PC-9 (cell line): ENCODE measurements at regions not wholly inside any gene's neighbourhood (a gene's known extent, or its start where the extent isn't known, plus 50 kb on each side); places are given as distances from the start of the nearest gene placed in this dataset.

Experiments used
- BruUV-seq: library from RNA; stranded (reverse); fragments of 400-500 nt; replicated peaks from 2 replicates; lab custom pipeline; 2021; lab: Mats Ljungman, UMichigan
- CTCF ChIA-PET: fragments of 300-600 bp; sonication (Branson Sonifier 250); formaldehyde crosslinking; loops from one replicate; lab custom pipeline; 2022; ENCODE audit warnings: antibody characterized with exemption; lab: Charles Lee
- POLR2A ChIA-PET: fragments of 300-600 bp; sonication (Branson Sonifier 250); formaldehyde crosslinking; loops from one replicate; lab custom pipeline; 2022; ENCODE audit warnings: antibody characterized with exemption; ENCODE audit not compliant: unreplicated experiment; lab: Charles Lee
- DNase-seq, 2 experiments: peaks; one replicate each; pipeline versions ENCODE4 v3.0.0 to v3.0.0-alpha.2; 2015 to 2022; ENCODE audit warnings: mixed read lengths in 1 of 2
- H2AFZ ChIP-seq: fragments of 200-600 bp; sonication (generic); 2 replicates; pipeline ENCODE4 v1.8.1; 2017; ENCODE audit warnings: antibody characterized with exemption
- H3F3A ChIP-seq: fragments of 200-600 bp; sonication (generic); 2 replicates; pipeline ENCODE4 v1.8.1; 2017; ENCODE audit warnings: antibody characterized with exemption, mild to moderate bottlenecking, low read depth; ENCODE audit not compliant: insufficient read depth
- H3K27ac ChIP-seq: fragments of 200-600 bp; sonication (generic); 2 replicates; pipeline ENCODE4 v1.6.1; 2016; ENCODE audit warnings: mixed run types
- H3K27me3 ChIP-seq: fragments of 200-600 bp; sonication (generic); 2 replicates; pipeline ENCODE4 v1.6.1; 2016; ENCODE audit warnings: low read depth, mixed run types; ENCODE audit not compliant: insufficient read depth
- H3K36me3 ChIP-seq: fragments of 200-600 bp; sonication (generic); 2 replicates; pipeline ENCODE4 v1.6.1; 2016; ENCODE audit warnings: low read depth, mixed run types
- H3K4me1 ChIP-seq: fragments of 200-600 bp; sonication (generic); replicated peaks from 2 replicates; pipeline ENCODE4 v1.6.1; 2016; ENCODE audit warnings: mixed run types; ENCODE audit not compliant: insufficient read depth
- H3K4me2 ChIP-seq: fragments of 200-600 bp; sonication (generic); 2 replicates; pipeline ENCODE4 v1.6.1; 2017; ENCODE audit warnings: mixed run types
- H3K4me3 ChIP-seq: fragments of 200-600 bp; sonication (generic); 2 replicates; pipeline ENCODE4 v1.6.1; 2016; ENCODE audit warnings: mixed run types
- H3K79me2 ChIP-seq: fragments of 200-600 bp; sonication (generic); 2 replicates; pipeline ENCODE4 v1.6.1; 2017; ENCODE audit warnings: low read depth, mixed run types
- H3K9me2 ChIP-seq: fragments of 200-600 bp; sonication (generic); 2 replicates; pipeline ENCODE4 v1.8.1; 2017; ENCODE audit warnings: mild to moderate bottlenecking; ENCODE audit not compliant: insufficient read depth
- H3K9me3 ChIP-seq: fragments of 200-600 bp; sonication (generic); 2 replicates; pipeline ENCODE4 v1.8.1; 2016; ENCODE audit warnings: low read depth; ENCODE audit not compliant: insufficient read depth
- H4K20me1 ChIP-seq: fragments of 200-600 bp; sonication (generic); 2 replicates; pipeline ENCODE4 v1.8.1; 2017; ENCODE audit not compliant: insufficient read depth
- CTCF ChIP-seq: fragments of 200-600 bp; sonication (generic); conservative IDR thresholded peaks from 2 replicates; pipeline ENCODE4 v1.6.1; 2017; ENCODE audit warnings: mixed run types, antibody characterized with exemption, mild to moderate bottlenecking, moderate library complexity
- EZH2 ChIP-seq: fragments of 200-600 bp; sonication (generic); IDR thresholded peaks from 2 replicates; pipeline ENCODE4 v1.8.0; 2017; ENCODE audit warnings: antibody characterized with exemption, low read depth
- intact Hi-C: fragments of 100-400 bp; cut with micrococcal nuclease; formaldehyde crosslinking; loops from one replicate; pipeline ENCODE4 v1.10.0; 2022; ENCODE audit not compliant: unreplicated experiment

- intact Hi-C loops = no loop called here
These were observed 182.3 kb downstream of the MZT1 start for GRCh38 chr13:72545030-72545719.

GRCh38 chr13:72544042-72544441, 183.4 kb downstream of the MZT1 start:
- Histone ChIP-seq H3K4me1 (no peaks in the 10 kb centered on the region), H3K4me2 (no peak overlapping the region), H3K27ac (no peak overlapping the region), H2AFZ (no peak overlapping the region), H3K79me2 (no peaks in the 10 kb centered on the region), H3K36me3 (no peaks in the 10 kb centered on the region), H3K9me2 (no peaks in the 10 kb centered on the region), H3K9me3 (no peaks in the 10 kb centered on the region), H3K4me3 (no peak overlapping the region), H3K27me3 (no peaks in the 10 kb centered on the region), H3F3A (no peaks in the 10 kb centered on the region), H4K20me1 (no peaks in the 10 kb centered on the region)
- DNase-seq = no peak
- POLR2A ChIA-PET = no interaction called here
- intact Hi-C loops = no loop called here
- BruUV-seq = no TSS peak
- TF ChIP-seq CTCF (no peak), EZH2 (no peak)
- CTCF ChIA-PET = no interaction called here

More at GRCh38 chr13:72545030-72545719, 182.3 kb downstream of the MZT1 start:
- Histone ChIP-seq H3K27ac (no peak overlapping the region), H3K4me1 (no peaks in the 10 kb centered on the region), H3K27me3 (no peaks in the 10 kb centered on the region), H3K9me2 (no peaks in the 10 kb centered on the region), H3K4me2 (no peak overlapping the region), H2AFZ (no peak overlapping the region), H3F3A (no peaks in the 10 kb centered on the region), H3K36me3 (no peaks in the 10 kb centered on the region), H3K9me3 (no peaks in the 10 kb centered on the region), H3K79me2 (no peaks in the 10 kb centered on the region), H4K20me1 (no peaks in the 10 kb centered on the region), H3K4me3 (no peak overlapping the region)
- POLR2A ChIA-PET = no interaction called here
- no TSS peak for BruUV-seq
- DNase-seq = no peak
- CTCF ChIA-PET = no interaction called here
- TF ChIP-seq CTCF (no peak), EZH2 (no peak)

GRCh38 chr13:72542241-72542640, 185.2 kb downstream of the MZT1 start:
- H3K9me3 ChIP-seq = no peaks in the 10 kb centered on the region
- no peaks in the 10 kb centered on the region for H3K36me3 ChIP-seq
- no peak overlapping the region for H3K4me3 ChIP-seq
- POLR2A ChIA-PET = no interaction called here
- H4K20me1 ChIP-seq = no peaks in the 10 kb centered on the region
- H3K79me2 ChIP-seq = no peaks in the 10 kb centered on the region
- no peaks in the 10 kb centered on the region for H3K27me3 ChIP-seq
- DNase-seq = no peak
- intact Hi-C loops = no loop called here
- no peaks in the 10 kb centered on the region for H3K4me1 ChIP-seq
- TF ChIP-seq CTCF (no peak), EZH2 (no peak)
- H3K9me2 ChIP-seq = no peaks in the 10 kb centered on the region
- no peak overlapping the region for H2AFZ ChIP-seq
- H3K4me2 ChIP-seq = no peak overlapping the region
- no peak overlapping the region for H3K27ac ChIP-seq
- CTCF ChIA-PET = no interaction called here
- no peaks in the 10 kb centered on the region for H3F3A ChIP-seq
- no TSS peak for BruUV-seq
